22Rv1 (cell line): ENCODE measurements at regions not wholly inside any gene's neighbourhood (a gene's known extent, or its start where the extent isn't known, plus 50 kb on each side); places are given as distances from the start of the nearest gene placed in this dataset.

Experiments used
- ZFX ChIP-seq: fragments of 450-650 bp; IDR thresholded peaks from 2 replicates; pipeline ENCODE4 v1.6.1; 2017; ENCODE audit warnings: antibody characterized with exemption, borderline replicate concordance
- TF ChIP-seq, protein P1 (sequence below): fragments of 450-650 bp; IDR thresholded peaks from 2 replicates; pipeline ENCODE4 v1.5.1; 2017; ENCODE audit warnings: mild to moderate bottlenecking

DNA sequence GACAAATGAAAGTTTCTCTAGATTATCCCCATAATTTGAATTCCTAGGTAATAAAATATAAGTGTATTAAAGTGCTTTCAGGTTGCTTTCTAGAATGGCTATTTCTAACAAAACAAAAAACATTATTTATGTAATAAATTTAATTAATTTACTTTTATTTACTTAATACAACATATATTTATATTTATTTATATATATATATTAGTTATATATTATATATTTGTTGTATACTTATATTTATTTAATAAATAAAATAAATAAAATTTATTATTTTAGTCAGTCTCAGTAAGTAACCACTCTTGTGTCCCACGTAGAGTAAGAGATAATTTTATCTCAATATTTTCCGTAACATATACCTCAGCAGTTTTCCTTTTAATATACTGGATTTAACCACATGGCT, 1031.6 kb upstream of the CNTN5 start:
- TF ChIP-seq, protein P1, sequence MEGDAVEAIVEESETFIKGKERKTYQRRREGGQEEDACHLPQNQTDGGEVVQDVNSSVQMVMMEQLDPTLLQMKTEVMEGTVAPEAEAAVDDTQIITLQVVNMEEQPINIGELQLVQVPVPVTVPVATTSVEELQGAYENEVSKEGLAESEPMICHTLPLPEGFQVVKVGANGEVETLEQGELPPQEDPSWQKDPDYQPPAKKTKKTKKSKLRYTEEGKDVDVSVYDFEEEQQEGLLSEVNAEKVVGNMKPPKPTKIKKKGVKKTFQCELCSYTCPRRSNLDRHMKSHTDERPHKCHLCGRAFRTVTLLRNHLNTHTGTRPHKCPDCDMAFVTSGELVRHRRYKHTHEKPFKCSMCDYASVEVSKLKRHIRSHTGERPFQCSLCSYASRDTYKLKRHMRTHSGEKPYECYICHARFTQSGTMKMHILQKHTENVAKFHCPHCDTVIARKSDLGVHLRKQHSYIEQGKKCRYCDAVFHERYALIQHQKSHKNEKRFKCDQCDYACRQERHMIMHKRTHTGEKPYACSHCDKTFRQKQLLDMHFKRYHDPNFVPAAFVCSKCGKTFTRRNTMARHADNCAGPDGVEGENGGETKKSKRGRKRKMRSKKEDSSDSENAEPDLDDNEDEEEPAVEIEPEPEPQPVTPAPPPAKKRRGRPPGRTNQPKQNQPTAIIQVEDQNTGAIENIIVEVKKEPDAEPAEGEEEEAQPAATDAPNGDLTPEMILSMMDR: no peak
- no peak for TF ChIP-seq ZFX
